NCI-H1105 (cell line): ENCODE measurements at regions not wholly inside any gene's neighbourhood (a gene's known extent, or its start where the extent isn't known, plus 50 kb on each side); places are given as distances from the start of the nearest gene placed in this dataset.
"Not testable (repeated sequence)": the region's sequence is repeated elsewhere in the genome, so short reads cannot be mapped to it uniquely, and the experiment has no call there.

Experiments used
- DNase-seq: peaks from one replicate; lab custom pipeline; 2025; lab: John Stamatoyannopoulos, UW

- no peak for DNase-seq
These were observed 157.7 kb upstream of the CDH11 start for GRCh38 chr16:65279576-65279975.

GRCh38 chr16:65278874-65279273 is 157.0 kb upstream of the CDH11 start:
- no peak for DNase-seq

- DNase-seq: no peak
These were observed 152.7 kb upstream of the CDH11 start for GRCh38 chr16:65274566-65274965.

GRCh38 chr16:65272699-65273414 is 151.0 kb upstream of the CDH11 start:
- DNase-seq: no peak

GRCh38 chr16:65271996-65272395 is 150.1 kb upstream of the CDH11 start:
- DNase-seq: no peak

- DNase-seq: no peak
These were observed 146.5 kb upstream of the CDH11 start for GRCh38 chr16:65268331-65268730.

GRCh38 chr16:65263896-65264295 is 142.0 kb upstream of the CDH11 start:
- no peak for DNase-seq

- DNase-seq: no peak
These were observed 138.9 kb upstream of the CDH11 start for GRCh38 chr16:65260746-65261145.

GRCh38 chr16:65254144-65254543 is 132.3 kb upstream of the CDH11 start:
- DNase-seq: no peak

GRCh38 chr16:65249768-65250167 is 127.9 kb upstream of the CDH11 start:
- DNase-seq: no peak

- no peak for DNase-seq
These were observed 122.9 kb upstream of the CDH11 start for GRCh38 chr16:65244787-65245186.

- DNase-seq: no peak
These were observed 113.7 kb upstream of the CDH11 start for GRCh38 chr16:65235339-65236177.

- DNase-seq: not testable (repeated sequence)
These were observed 113.0 kb upstream of the CDH11 start for GRCh38 chr16:65234721-65235320.

- DNase-seq: no peak
These were observed 107.4 kb upstream of the CDH11 start for GRCh38 chr16:65229191-65229662.

GRCh38 chr16:65227150-65227835 is 105.4 kb upstream of the CDH11 start:
- no peak for DNase-seq

GRCh38 chr16:65226077-65226476 is 104.2 kb upstream of the CDH11 start:
- no peak for DNase-seq

GRCh38 chr16:65225488-65225887 is 103.6 kb upstream of the CDH11 start:
- DNase-seq: no peak

- no peak for DNase-seq
These were observed 103.1 kb upstream of the CDH11 start for GRCh38 chr16:65224994-65225393.

GRCh38 chr16:65224471-65224870 is 102.6 kb upstream of the CDH11 start:
- DNase-seq: no peak

GRCh38 chr16:65223335-65223734 is 101.5 kb upstream of the CDH11 start:
- no peak for DNase-seq

- DNase-seq: no peak
These were observed 100.7 kb upstream of the CDH11 start for GRCh38 chr16:65222536-65222935.

GRCh38 chr16:65222049-65222448 is 100.2 kb upstream of the CDH11 start:
- no peak for DNase-seq
